NB4 (cell line): ENCODE measurements at regions not wholly inside any gene's neighbourhood (a gene's known extent, or its start where the extent isn't known, plus 50 kb on each side); places are given as distances from the start of the nearest gene placed in this dataset.

Experiments used
- DNase-seq: peaks from one replicate; pipeline ENCODE4 v3.0.0; 2010; ENCODE audit warnings: low read depth
- H3K4me3 ChIP-seq: one replicate; pipeline ENCODE4 v1.5.1; 2011; ENCODE audit warnings: mild to moderate bottlenecking, low read depth, low read length, moderate library complexity
- CTCF ChIP-seq: IDR thresholded peaks from one replicate; pipeline ENCODE4 v1.5.1; 2012; ENCODE audit warnings: low read depth, low read length
- MAX ChIP-seq: IDR thresholded peaks from 2 replicates; pipeline ENCODE4 v1.6.1; 2011; ENCODE audit warnings: low read depth, low read length
- MYC ChIP-seq: IDR thresholded peaks from 2 replicates; pipeline ENCODE4 v1.6.1; 2011; ENCODE audit warnings: low read depth, low read length
- POLR2A ChIP-seq: IDR thresholded peaks from 2 replicates; pipeline ENCODE4 v1.6.1; 2011; ENCODE audit warnings: mild to moderate bottlenecking; ENCODE audit not compliant: insufficient read length; ENCODE audit errors: extremely low read depth

GRCh38 chr15:66862940-66863335 is 160.9 kb downstream of the SMAD6 start:
- TF ChIP-seq MYC: 0 out of 2 replicates have a peak, but pooled peaks have one; percentile 10
- peak; percentile 90 for TF ChIP-seq CTCF
- no peak for TF ChIP-seq POLR2A
- 0 out of 2 replicates have a peak, but pooled peaks have one; percentile 66 for TF ChIP-seq MAX
- peak; percentile 79 for DNase-seq
- no peak overlapping the region for H3K4me3 ChIP-seq

- H3K4me3 ChIP-seq: no peak overlapping the region
- TF ChIP-seq MAX: no peak
- no peak for TF ChIP-seq MYC
- no peak for TF ChIP-seq CTCF
- no peak for TF ChIP-seq POLR2A
- DNase-seq: no peak
Observed at GRCh38 chr15:66863390-66864085, 161.5 kb downstream of the SMAD6 start.

GRCh38 chr15:66864086-66864830 is 162.2 kb downstream of the SMAD6 start:
- TF ChIP-seq MAX: no peak
- no peak for TF ChIP-seq POLR2A
- TF ChIP-seq CTCF: no peak
- no peak for TF ChIP-seq MYC
- no peak overlapping the region for H3K4me3 ChIP-seq
- no peak for DNase-seq

- DNase-seq: no peak
- H3K4me3 ChIP-seq: no peak overlapping the region
- TF ChIP-seq POLR2A (no peak), MAX (no peak), MYC (no peak), CTCF (no peak)
Observed at GRCh38 chr15:66864871-66865281, 162.8 kb downstream of the SMAD6 start.

- TF ChIP-seq MYC (no peak), POLR2A (no peak), CTCF (no peak), MAX (no peak)
- DNase-seq: peak; percentile 51
- H3K4me3 ChIP-seq: no peak overlapping the region
Observed at GRCh38 chr15:66865622-66866611, 163.9 kb downstream of the SMAD6 start.
